B cell (primary cell): ENCODE measurements at regions not wholly inside any gene's neighbourhood (a gene's known extent, or its start where the extent isn't known, plus 50 kb on each side); places are given as distances from the start of the nearest gene placed in this dataset.

Experiments used
- ATAC-seq: fragments of 200-7000 bp; cut with Tn5 transposase; one replicate; pipeline ENCODE4 v1.10.0; 2021; ENCODE audit warnings: low read depth, mild to moderate bottlenecking, moderate number of reproducible peaks, moderate library complexity
- CTCF ChIA-PET: fragments of 350-600 bp; sonication (Branson Sonifier 250); formaldehyde crosslinking; loops from one replicate; lab custom pipeline; 2021; ENCODE audit warnings: antibody characterized with exemption, inconsistent platforms; lab: Charles Lee
- POLR2A ChIA-PET: fragments of 350-600 bp; sonication (Branson Sonifier 250); formaldehyde crosslinking; loops from one replicate; lab custom pipeline; 2021; ENCODE audit warnings: antibody characterized with exemption; lab: Charles Lee
- DNase-seq: peaks from one replicate; pipeline ENCODE4 v3.0.0; 2013
- H2AFZ ChIP-seq: 2 replicates; pipeline ENCODE4 v1.6.1; 2012; ENCODE audit warnings: mild to moderate bottlenecking, low read depth, low read length; ENCODE audit not compliant: insufficient read depth, poor library complexity, severe bottlenecking
- H3K27ac ChIP-seq, 2 donors: 1 replicate in 1 of 2; 2 replicates in 1 of 2; pipeline ENCODE4 v1.5.1; 2012 to 2013; ENCODE audit warnings: low read length in 2 of 2, mild to moderate bottlenecking in 2 of 2, moderate library complexity in 1 of 2
- H3K27me3 ChIP-seq, 4 experiments: fragments of 200-600 bp in 1 of 4; sonication (generic) in 1 of 4; replicated peaks in 1 of 4; 1 replicate in 2 of 4; 2 replicates in 2 of 4; pipeline versions ENCODE4 v1.6.1 to v1.7.0; 2013 to 2016; ENCODE audit warnings: low read length in 3 of 4, mild to moderate bottlenecking in 2 of 4, mixed read lengths in 1 of 4, moderate library complexity in 1 of 4; ENCODE audit not compliant: insufficient read depth in 4 of 4, control insufficient read depth in 3 of 4; ENCODE audit errors: control extremely low read depth in 1 of 4
- H3K36me3 ChIP-seq, 2 experiments: replicated peaks in 1 of 2; 1 replicate in 1 of 2; 2 replicates in 1 of 2; pipeline versions ENCODE4 v1.6.1 to v1.7.1; 2013; ENCODE audit warnings: low read length in 1 of 2; ENCODE audit not compliant: insufficient read depth in 2 of 2, control insufficient read depth in 1 of 2; ENCODE audit errors: control extremely low read depth in 1 of 2, extremely low read depth in 1 of 2
- H3K4me1 ChIP-seq, 2 donors: fragments of 200-600 bp in 1 of 2; sonication (generic) in 1 of 2; 1 replicate in 1 of 2; 2 replicates in 1 of 2; pipeline versions ENCODE4 v1.5.1 to v1.6.1; 2013 to 2017; ENCODE audit warnings: low read length in 2 of 2; ENCODE audit not compliant: control insufficient read depth in 2 of 2, insufficient read depth in 2 of 2
- H3K4me2 ChIP-seq: replicated peaks from 2 replicates; pipeline ENCODE3; 2012; ENCODE audit warnings: mild to moderate bottlenecking, low read depth, low read length; ENCODE audit not compliant: poor library complexity, severe bottlenecking
- H3K4me3 ChIP-seq, 5 experiments: fragments of 200-600 bp in 1 of 5; sonication (generic) in 1 of 5; 1 replicate in 3 of 5; 2 replicates in 2 of 5; pipeline versions ENCODE4 v1.5.1 to v1.7.0; 2011 to 2016; ENCODE audit warnings: low read length in 4 of 5, mild to moderate bottlenecking in 4 of 5, low read depth in 2 of 5, control low read depth in 1 of 5, moderate library complexity in 1 of 5; ENCODE audit not compliant: insufficient read depth in 1 of 5; ENCODE audit errors: control extremely low read depth in 1 of 5, extremely low read depth in 1 of 5
- H3K79me2 ChIP-seq: fragments of 200-600 bp; sonication (generic); one replicate; pipeline ENCODE4 v1.6.0; 2016; ENCODE audit warnings: low read length; ENCODE audit not compliant: control insufficient read depth, insufficient read depth
- H3K9ac ChIP-seq: fragments of 200-600 bp; sonication (generic); 2 replicates; pipeline ENCODE4 v1.6.1; 2017; ENCODE audit warnings: mild to moderate bottlenecking, low read length, moderate library complexity
- H3K9me3 ChIP-seq, 3 donors: one replicate each; pipeline versions ENCODE4 v1.6.1 to v1.7.1; 2013; ENCODE audit warnings: low read length in 2 of 3; ENCODE audit not compliant: control insufficient read depth in 2 of 3, insufficient read depth in 1 of 3; ENCODE audit errors: control extremely low read depth in 1 of 3
- H4K20me1 ChIP-seq: 2 replicates; pipeline ENCODE4 v1.6.0; 2012; ENCODE audit warnings: mild to moderate bottlenecking, low read length; ENCODE audit not compliant: insufficient read depth, control insufficient read depth, poor library complexity, severe bottlenecking
- H3K27ac Mint-ChIP-seq: one replicate; pipeline ENCODE4 v1.8.0; 2021; ENCODE audit warnings: mixed read lengths
- H3K27me3 Mint-ChIP-seq: one replicate; pipeline ENCODE4 v1.8.0; 2021; ENCODE audit warnings: mixed read lengths
- H3K4me1 Mint-ChIP-seq: one replicate; pipeline ENCODE4 v1.8.0; 2021; ENCODE audit warnings: mixed read lengths
- H3K4me3 Mint-ChIP-seq: one replicate; pipeline ENCODE4 v1.8.0; 2021; ENCODE audit warnings: mixed read lengths
- H3K9me3 Mint-ChIP-seq: one replicate; pipeline ENCODE4 v1.8.0; 2022; ENCODE audit warnings: mixed read lengths; ENCODE audit not compliant: insufficient read depth
- CTCF ChIP-seq: fragments of 200-600 bp; IDR thresholded peaks from one replicate; pipeline ENCODE4 v1.8.0; 2022; ENCODE audit warnings: antibody characterized with exemption, mild to moderate bottlenecking
- EZH2 ChIP-seq: IDR thresholded peaks from 2 replicates; pipeline ENCODE4 v1.6.1; 2012; ENCODE audit warnings: borderline replicate concordance, low read depth, mild to moderate bottlenecking, moderate library complexity, low read length; ENCODE audit not compliant: insufficient read depth, poor library complexity, severe bottlenecking
- WGBS: methylation state at CpG from one replicate; pipeline ENCODE4 v1.1.5; 2013; ENCODE audit warnings: missing lambda C conversion rate; ENCODE audit not compliant: insufficient coverage; 5-methylcytosine and 5-hydroxymethylcytosine counted together
- intact Hi-C: fragments of 100-400 bp; cut with micrococcal nuclease; formaldehyde crosslinking; loops from one replicate; pipeline ENCODE4 v1.10.0; 2022

DNA sequence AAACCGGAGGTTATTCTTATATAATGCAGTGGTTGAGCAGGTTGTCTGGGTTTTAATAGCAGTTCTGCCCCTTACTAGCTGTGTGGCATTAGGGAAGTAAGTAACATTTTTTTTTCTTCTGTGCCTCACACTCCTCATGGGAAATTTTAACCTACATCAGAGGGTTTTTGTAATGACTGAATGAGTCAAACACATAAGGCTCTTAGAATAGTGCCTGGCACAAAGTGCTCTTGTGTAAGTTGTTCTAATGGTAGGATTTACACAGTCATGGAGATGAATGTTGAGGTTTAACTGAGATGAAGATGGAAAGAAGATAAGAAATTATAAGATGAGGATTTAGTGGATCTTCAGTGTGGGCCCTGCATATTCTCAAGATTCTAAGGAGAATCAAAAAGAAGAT, 68.4 kb upstream of the PHIP start:
- Histone ChIP-seq H2AFZ (no peak overlapping the region), H3K4me1 (no peaks in the 10 kb centered on the region), H3K4me2 (no peak overlapping the region), H4K20me1 (no peaks in the 10 kb centered on the region), H3K27me3 (no peaks in the 10 kb centered on the region), H3K36me3 (no peaks in the 10 kb centered on the region), H3K9me3 (no peaks in the 10 kb centered on the region), H3K27ac (no peak overlapping the region), H3K79me2 (no peaks in the 10 kb centered on the region), H3K4me3 (no peak overlapping the region), H3K9ac (no peak overlapping the region)
- POLR2A ChIA-PET: no interaction called here
- H3K9me3 Mint-ChIP-seq: no peaks in the 10 kb centered on the region
- H3K4me1 Mint-ChIP-seq: no peaks in the 10 kb centered on the region
- WGBS: 88% methylated on average over 1 of the region's 1 CpG
- no peak overlapping the region for H3K4me3 Mint-ChIP-seq
- no peak overlapping the region for H3K27ac Mint-ChIP-seq
- DNase-seq (no peak), ATAC-seq (no peak)
- CTCF ChIA-PET: no interaction called here
- H3K27me3 Mint-ChIP-seq: peaks cover 3% of the 10 kb centered on the region
- intact Hi-C loops: no loop called here
- TF ChIP-seq CTCF: no peak
- no peak for TF ChIP-seq EZH2

GRCh38 chr6:79145301-79145700, 67.2 kb upstream of the PHIP start:
- H3K9ac ChIP-seq: no peak overlapping the region
- H3K27me3 ChIP-seq: no peaks in the 10 kb centered on the region
- no peaks in the 10 kb centered on the region for H3K9me3 Mint-ChIP-seq
- TF ChIP-seq CTCF: no peak
- no peak for TF ChIP-seq EZH2
- H3K27ac Mint-ChIP-seq: no peak overlapping the region
- H2AFZ ChIP-seq: no peak overlapping the region
- no peaks in the 10 kb centered on the region for H3K79me2 ChIP-seq
- ChIA-PET POLR2A (no interaction called here), CTCF (no interaction called here)
- no peak overlapping the region for H3K4me2 ChIP-seq
- no peaks in the 10 kb centered on the region for H3K4me1 Mint-ChIP-seq
- no peak overlapping the region for H3K4me3 Mint-ChIP-seq
- no peaks in the 10 kb centered on the region for H3K36me3 ChIP-seq
- no peaks in the 10 kb centered on the region for H3K4me1 ChIP-seq
- no peak for DNase-seq
- H3K9me3 ChIP-seq: no peaks in the 10 kb centered on the region
- H3K4me3 ChIP-seq: no peak overlapping the region
- no peak for ATAC-seq
- intact Hi-C loops: no loop called here
- H4K20me1 ChIP-seq: no peaks in the 10 kb centered on the region
- no peak overlapping the region for H3K27ac ChIP-seq
- peaks cover 3% of the 10 kb centered on the region for H3K27me3 Mint-ChIP-seq
